A549 (cell line): ENCODE measurements at regions not wholly inside any gene's neighbourhood (a gene's known extent, or its start where the extent isn't known, plus 50 kb on each side); places are given as distances from the start of the nearest gene placed in this dataset.
A peak's percentile ranks its signal among the peaks of the same experiment; 100 is the strongest.

ENCODE experiments used
- ATAC-seq, 2 experiments: fragments of 200-7000 bp in 1 of 2; fragments of >200 bp in 1 of 2; cut with Nextera tagmentation in 1 of 2; cut with Tn5 transposase in 1 of 2; 3 replicates each; pipeline versions ENCODE4 v1.8.0 to v1.9.1; 2018 to 2020; ENCODE audit warnings: mild to moderate bottlenecking in 1 of 2, moderate library complexity in 1 of 2
- CTCF ChIA-PET: fragments of 300-600 bp; sonication (Branson Sonifier 250); formaldehyde crosslinking; extraction: SDS; loops from one replicate; lab custom pipeline; 2021; ENCODE audit warnings: antibody characterized with exemption, inconsistent platforms; lab: Yijun Ruan, JAX
- POLR2A ChIA-PET: fragments of 350-600 bp; formaldehyde crosslinking; extraction: SDS; loops from one replicate; lab custom pipeline; 2021; ENCODE audit warnings: antibody characterized with exemption, inconsistent platforms; lab: Yijun Ruan, JAX
- DNase-seq, 2 experiments: peaks; one replicate each; pipeline versions ENCODE4 v3.0.0 to v3.0.0-alpha.2; 2011 to 2016; ENCODE audit warnings: low read depth in 1 of 2, low spot score in 1 of 2
- FAIRE-seq: peaks from 2 replicates; lab custom pipeline; 2011; peaks lifted over from hg19 to GRCh38; lab: Jason Lieb, UNC
- H3K27ac ChIP-seq, 2 experiments: fragments of >200 bp; sonication (Bioruptor Twin); formaldehyde crosslinking; 3 replicates each; pipeline ENCODE4 v1.5.1; 2016 to 2017
- H3K4me1 ChIP-seq: fragments of >200 bp; sonication (Bioruptor Twin); formaldehyde crosslinking; 3 replicates; pipeline ENCODE4 v1.6.1; 2016
- H3K4me2 ChIP-seq: fragments of >200 bp; sonication (Bioruptor Twin); formaldehyde crosslinking; 3 replicates; pipeline ENCODE4 v1.6.1; 2016
- H3K4me3 ChIP-seq: fragments of >200 bp; sonication (Bioruptor Twin); formaldehyde crosslinking; 3 replicates; pipeline ENCODE4 v1.5.1; 2016
- H3K9me3 ChIP-seq: fragments of >200 bp; sonication (Bioruptor Twin); formaldehyde crosslinking; 3 replicates; pipeline ENCODE4 v1.6.1; 2016
- CBX2 ChIP-seq: fragments of 200-600 bp; sonication (generic); IDR thresholded peaks from 2 replicates; pipeline ENCODE4 v1.6.1; 2016; ENCODE audit warnings: low read depth, mild to moderate bottlenecking, borderline replicate concordance
- CBX8 ChIP-seq: fragments of 200-600 bp; sonication (generic); IDR thresholded peaks from 2 replicates; pipeline ENCODE4 v1.6.1; 2016
- CEBPB ChIP-seq, 2 experiments: fragments of >200 bp in 1 of 2; sonication (Bioruptor Twin) in 1 of 2; formaldehyde crosslinking in 1 of 2; IDR thresholded peaks; 2 replicates each; pipeline ENCODE4 v1.6.1; 2012 to 2016
- CHD2 ChIP-seq: fragments of 150-350 bp; IDR thresholded peaks from 2 replicates; pipeline ENCODE4 v1.6.1; 2014; ENCODE audit warnings: low read length; ENCODE audit not compliant: partially characterized antibody
- CTCF ChIP-seq: fragments of >200 bp; sonication (Bioruptor Twin); formaldehyde crosslinking; IDR thresholded peaks from 3 replicates; pipeline ENCODE4 v1.5.1; 2016
- ELK1 ChIP-seq: fragments of 150-350 bp; IDR thresholded peaks from 2 replicates; pipeline ENCODE4 v1.6.1; 2014; ENCODE audit warnings: low read depth, mild to moderate bottlenecking, low read length
- EP300 ChIP-seq, 2 experiments: fragments of >200 bp; sonication (Bioruptor Twin); formaldehyde crosslinking; IDR thresholded peaks; 2 replicates in 1 of 2; 3 replicates in 1 of 2; pipeline ENCODE4 v1.6.1; 2016 to 2017
- FOSL2 ChIP-seq, 2 experiments: fragments of 450-650 bp in 1 of 2; fragments of >200 bp in 1 of 2; sonication (Bioruptor Twin) in 1 of 2; formaldehyde crosslinking; IDR thresholded peaks; 2 replicates each; pipeline versions ENCODE4 v1.5.0 to v1.6.1; 2016 to 2020; ENCODE audit warnings: mild to moderate bottlenecking in 1 of 2, moderate library complexity in 1 of 2
- GATA3 ChIP-seq: IDR thresholded peaks from 2 replicates; pipeline ENCODE4 v1.6.1; 2012; ENCODE audit warnings: borderline replicate concordance
- HEYL ChIP-seq: fragments of 250-450 bp; sonication (Bioruptor Pico); IDR thresholded peaks from 2 replicates; pipeline ENCODE4 v1.8.0; 2021; ENCODE audit warnings: mild to moderate bottlenecking, moderate library complexity
- HOXA7 ChIP-seq: fragments of 250-450 bp; sonication (Bioruptor Pico); IDR thresholded peaks from 2 replicates; pipeline ENCODE4 v1.5.0; 2020; ENCODE audit warnings: mild to moderate bottlenecking, moderate library complexity
- HOXB5 ChIP-seq: fragments of 250-450 bp; sonication (Bioruptor Pico); IDR thresholded peaks from 2 replicates; pipeline ENCODE4 v1.5.0; 2020; ENCODE audit warnings: mild to moderate bottlenecking, moderate library complexity
- JUN ChIP-seq, 2 experiments: fragments of >200 bp; sonication (Bioruptor Twin); formaldehyde crosslinking; IDR thresholded peaks; 2 replicates in 1 of 2; 3 replicates in 1 of 2; pipeline ENCODE4 v1.6.1; 2016 to 2017
- MYC ChIP-seq: IDR thresholded peaks from 2 replicates; pipeline ENCODE4 v1.6.1; 2012; ENCODE audit warnings: mild to moderate bottlenecking, inconsistent platforms, low read length, improper control_type of control experiment, borderline replicate concordance
- NR3C1 ChIP-seq: fragments of >200 bp; sonication (Bioruptor Twin); formaldehyde crosslinking; IDR thresholded peaks from 3 replicates; pipeline ENCODE4 v1.6.1; 2017
- PBX3 ChIP-seq: IDR thresholded peaks from 2 replicates; pipeline ENCODE4 v1.6.1; 2012
- RAD21 ChIP-seq, 2 experiments: fragments of >200 bp in 1 of 2; sonication (Bioruptor Twin) in 1 of 2; formaldehyde crosslinking in 1 of 2; IDR thresholded peaks in 1 of 2; conservative IDR thresholded peaks in 1 of 2; 2 replicates in 1 of 2; 3 replicates in 1 of 2; pipeline ENCODE4 v1.6.1; 2012 to 2018; ENCODE audit warnings: inconsistent platforms in 1 of 2
- REST ChIP-seq: fragments of 200-600 bp; sonication (generic); IDR thresholded peaks from 2 replicates; pipeline ENCODE4 v1.6.1; 2016; ENCODE audit warnings: antibody characterized with exemption, mild to moderate bottlenecking, moderate library complexity
- RFX5 ChIP-seq: fragments of 450-650 bp; IDR thresholded peaks from 2 replicates; pipeline ENCODE4 v1.7.1; 2014; ENCODE audit warnings: antibody characterized with exemption, mild to moderate bottlenecking, moderate library complexity
- RNF2 ChIP-seq: fragments of 200-600 bp; sonication (generic); IDR thresholded peaks from 2 replicates; pipeline ENCODE4 v1.6.1; 2016; ENCODE audit warnings: low read depth, mild to moderate bottlenecking, antibody characterized with exemption, moderate library complexity, borderline replicate concordance
- SMC3 ChIP-seq: fragments of >200 bp; sonication (Bioruptor Twin); formaldehyde crosslinking; IDR thresholded peaks from 3 replicates; pipeline ENCODE4 v1.6.1; 2018; ENCODE audit warnings: inconsistent platforms
- ZC3H11A ChIP-seq: fragments of 450-650 bp; IDR thresholded peaks from 2 replicates; pipeline ENCODE4 v1.6.1; 2014; ENCODE audit warnings: antibody characterized with exemption, mild to moderate bottlenecking
- ZNF302 ChIP-seq: fragments of 250-450 bp; sonication (Bioruptor Pico); IDR thresholded peaks from 2 replicates; pipeline ENCODE4 v1.9.0; 2021; ENCODE audit warnings: inconsistent platforms, mild to moderate bottlenecking, moderate library complexity
- ZSCAN20 ChIP-seq: fragments of 250-450 bp; sonication (Bioruptor Pico); IDR thresholded peaks from 2 replicates; pipeline ENCODE4 v1.8.0; 2022; ENCODE audit warnings: mild to moderate bottlenecking, moderate library complexity
- WGBS: methylation state at CpG from one replicate; pipeline ENCODE4 v1.1.6; 2017; ENCODE audit errors: missing lambda C conversion rate; 5-methylcytosine and 5-hydroxymethylcytosine counted together

- FAIRE-seq (no peak), ATAC-seq (peak; percentile 56 to 74; a peak in 5 of 6 replicates), DNase-seq (peak in 1 of 2 experiments; percentile 25)
- WGBS: 0% methylated on average over 2 of the region's 6 CpGs
- ChIA-PET CTCF (interaction anchor here (0.9 to 1.1 kb wide), 2 partner anchors 19 to 210 kb away, joined by 3 to 4 read pairs; no protein-coding TSS in a partner anchor), POLR2A (no interaction called here)
- H3K4me3 ChIP-seq: no peak overlapping the region
- H3K4me2 ChIP-seq: no peak overlapping the region
- H3K4me1 ChIP-seq: no peaks in the 10 kb centered on the region
- TF ChIP-seq HEYL (CRISPR knock-in tag): no peak
- no peak for TF ChIP-seq RFX5
- no peak for TF ChIP-seq ZSCAN20
- TF ChIP-seq ELK1: no peak
- TF ChIP-seq CBX2: no peak
- peak; percentile 30 for TF ChIP-seq CTCF
- no peak for TF ChIP-seq NR3C1
- no peak for TF ChIP-seq RNF2
- no peak for TF ChIP-seq HOXB5
- TF ChIP-seq SMC3: peak; percentile 36; the same call in 2 of the 3 replicates
- peak; percentile 45 to 54; a peak in 4 of 5 replicates for TF ChIP-seq RAD21 (conservative IDR thresholded peaks at IDR 0.05 in 1 of 2, IDR thresholded peaks at IDR 0.05 in 1 of 2)
- no peaks in the 10 kb centered on the region for H3K9me3 ChIP-seq
- no peak overlapping the region for H3K27ac ChIP-seq
These were observed 85.0 kb upstream of the ZNF81 start for GRCh38 chrX:47751670-47752069.

GRCh38 chrX:47749185-47749967 is 87.3 kb upstream of the ZNF81 start:
- Histone ChIP-seq H3K4me3 (no peak overlapping the region), H3K27ac (no peak overlapping the region), H3K4me1 (no peaks in the 10 kb centered on the region), H3K4me2 (no peak overlapping the region), H3K9me3 (no peaks in the 10 kb centered on the region)
- DNase-seq: no peak
- ChIA-PET CTCF (no interaction called here), POLR2A (no interaction called here)
- ATAC-seq: no peak
- FAIRE-seq: no peak
- TF ChIP-seq CHD2 (no peak), MYC (no peak), PBX3 (no peak), ZNF302 (CRISPR knock-in tag) (no peak), CBX8 (no peak), CEBPB (IDR thresholded peaks at IDR 0.05) (no peak), REST (no peak), HOXA7 (CRISPR knock-in tag) (no peak), JUN (IDR thresholded peaks at IDR 0.05) (no peak), RNF2 (no peak), EP300 (IDR thresholded peaks at IDR 0.05) (no peak), RAD21 (conservative IDR thresholded peaks at IDR 0.05 in 1 of 2, IDR thresholded peaks at IDR 0.05 in 1 of 2) (no peak), GATA3 (no peak), FOSL2 (IDR thresholded peaks at IDR 0.05) (no peak), FOSL2 (CRISPR knock-in tag; IDR thresholded peaks at IDR 0.05) (no peak), ZC3H11A (no peak)
- 3% methylated on average over 6 of the region's 7 CpGs for WGBS
